ENCODE measurements at regions not wholly inside any gene's neighbourhood (a gene's known extent, or its start where the extent isn't known, plus 50 kb on each side); places are given as distances from the start of the nearest gene placed in this dataset.
A peak's percentile ranks its signal among the peaks of the same experiment; 100 is the strongest.

DNA sequence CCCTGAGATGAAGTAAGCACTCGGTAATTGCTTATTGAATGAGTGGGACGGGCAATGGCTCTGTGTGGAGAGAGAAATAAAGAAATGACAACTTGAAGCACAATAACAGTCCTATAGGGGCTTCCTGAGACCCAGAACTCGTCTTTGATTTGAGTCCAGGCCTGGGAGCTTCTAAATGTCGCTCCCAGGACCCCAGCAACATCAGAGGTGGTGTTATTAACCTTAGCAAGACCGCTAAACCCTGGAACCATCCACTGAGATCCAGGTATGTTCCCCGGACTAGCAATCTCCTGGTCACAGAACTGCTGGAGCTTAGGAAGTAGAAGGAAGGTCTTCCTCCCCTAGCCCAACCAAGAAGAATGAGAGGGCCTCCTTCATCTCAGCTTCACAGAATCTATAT is 160.0 kb downstream of the MINAR1 start:
- DNase-seq (ENCODE audit: low spot score) = no peak
- no peak for ATAC-seq (ENCODE audit: low FRiP score)
- TF ChIP-seq, protein P1, sequence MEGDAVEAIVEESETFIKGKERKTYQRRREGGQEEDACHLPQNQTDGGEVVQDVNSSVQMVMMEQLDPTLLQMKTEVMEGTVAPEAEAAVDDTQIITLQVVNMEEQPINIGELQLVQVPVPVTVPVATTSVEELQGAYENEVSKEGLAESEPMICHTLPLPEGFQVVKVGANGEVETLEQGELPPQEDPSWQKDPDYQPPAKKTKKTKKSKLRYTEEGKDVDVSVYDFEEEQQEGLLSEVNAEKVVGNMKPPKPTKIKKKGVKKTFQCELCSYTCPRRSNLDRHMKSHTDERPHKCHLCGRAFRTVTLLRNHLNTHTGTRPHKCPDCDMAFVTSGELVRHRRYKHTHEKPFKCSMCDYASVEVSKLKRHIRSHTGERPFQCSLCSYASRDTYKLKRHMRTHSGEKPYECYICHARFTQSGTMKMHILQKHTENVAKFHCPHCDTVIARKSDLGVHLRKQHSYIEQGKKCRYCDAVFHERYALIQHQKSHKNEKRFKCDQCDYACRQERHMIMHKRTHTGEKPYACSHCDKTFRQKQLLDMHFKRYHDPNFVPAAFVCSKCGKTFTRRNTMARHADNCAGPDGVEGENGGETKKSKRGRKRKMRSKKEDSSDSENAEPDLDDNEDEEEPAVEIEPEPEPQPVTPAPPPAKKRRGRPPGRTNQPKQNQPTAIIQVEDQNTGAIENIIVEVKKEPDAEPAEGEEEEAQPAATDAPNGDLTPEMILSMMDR (IDR thresholded peaks at IDR 0.05) = no peak

DNA sequence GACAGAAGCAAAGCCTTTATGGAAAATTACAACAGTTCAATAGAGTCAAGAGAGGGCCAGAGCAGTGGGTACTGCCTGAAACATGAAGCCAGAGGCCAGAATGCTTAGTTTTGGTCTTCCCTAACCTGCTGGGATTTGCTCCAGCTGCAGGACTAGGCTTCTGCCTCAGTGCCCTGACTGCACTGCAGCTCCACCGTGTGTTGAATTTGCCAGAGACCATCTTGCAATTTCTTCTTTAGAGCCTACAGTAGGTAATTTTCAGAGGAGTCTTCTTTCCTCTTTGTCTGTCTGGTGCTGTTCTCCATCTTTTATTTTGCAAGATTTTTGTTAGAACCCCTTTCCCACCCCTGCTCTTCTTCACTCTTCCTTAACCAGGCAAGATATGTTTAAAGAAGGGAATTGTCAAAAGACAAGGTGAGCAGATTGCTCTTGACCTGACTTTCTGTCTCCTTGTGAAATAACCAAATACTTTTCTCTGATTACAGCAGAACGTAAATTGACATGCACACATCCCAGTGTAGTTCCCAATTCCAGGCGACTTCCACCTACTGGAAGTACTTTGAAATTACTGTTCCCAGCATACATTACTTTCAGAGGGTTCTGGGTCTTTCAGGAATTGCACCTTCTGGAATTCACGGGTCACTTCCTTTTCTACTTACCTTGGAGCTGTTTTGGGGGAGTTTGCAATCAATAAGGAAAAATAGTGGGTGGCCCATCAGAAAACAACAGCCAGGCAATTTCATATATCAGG is 161.2 kb downstream of the MINAR1 start:
- no peak for DNase-seq (ENCODE audit: low spot score)
- TF ChIP-seq, protein P1 (IDR thresholded peaks at IDR 0.05) = no peak
- ATAC-seq (ENCODE audit: low FRiP score) = no peak

DNA sequence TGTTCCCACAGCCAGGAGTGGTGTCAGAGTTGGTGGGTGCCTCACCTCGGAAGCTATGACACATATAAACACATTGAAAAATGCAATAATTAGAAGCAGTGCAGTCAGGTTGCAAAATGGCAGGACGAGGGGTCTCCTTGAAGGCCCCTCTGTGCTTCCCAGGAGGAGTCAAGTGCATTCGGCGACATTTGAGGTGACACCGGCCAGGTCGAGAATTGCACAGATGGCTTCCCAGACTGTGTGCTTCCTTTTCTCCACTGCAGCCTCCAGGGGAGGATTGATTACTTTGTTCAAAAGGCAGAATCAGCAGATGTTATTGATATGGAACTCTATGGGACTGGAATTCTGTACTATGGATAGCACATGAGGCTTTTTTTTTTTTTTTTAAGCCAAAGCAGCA is 163.2 kb downstream of the MINAR1 start:
- ATAC-seq (ENCODE audit: low FRiP score) (no peak), DNase-seq (ENCODE audit: low spot score) (no peak)

DNA sequence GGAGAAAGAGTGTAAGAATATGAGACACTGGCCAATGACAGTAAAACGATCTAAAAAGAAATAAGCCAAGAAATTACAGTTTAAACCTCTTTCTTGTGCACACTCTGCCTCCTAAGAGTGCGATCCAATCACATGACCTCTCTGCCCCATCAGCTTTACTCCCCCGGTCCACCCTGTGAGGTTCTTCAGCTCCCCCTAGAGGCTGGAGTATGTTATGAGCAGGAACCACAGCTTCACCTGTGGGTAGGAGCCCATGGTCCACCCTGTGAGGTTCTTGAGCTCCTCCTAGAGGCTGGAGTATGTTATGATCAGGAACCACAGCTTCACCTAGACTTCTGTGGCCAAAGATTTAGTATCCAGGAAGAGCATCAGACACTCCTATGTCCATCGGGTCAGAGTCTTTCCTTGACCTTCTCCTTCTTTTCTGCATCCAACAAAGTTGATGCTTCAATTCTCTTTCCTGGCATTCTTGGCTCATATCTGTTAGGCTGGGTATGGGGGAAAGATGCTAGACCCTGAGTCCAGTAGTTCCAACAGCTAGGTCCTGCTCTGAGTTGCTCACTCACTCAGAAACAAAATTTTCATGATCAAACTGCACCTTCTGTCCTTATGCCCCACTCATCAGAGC is 164.0 kb downstream of the MINAR1 start:
- ATAC-seq (ENCODE audit: low FRiP score) (peak; percentile 44), DNase-seq (ENCODE audit: low spot score) (no peak)
- TF ChIP-seq, protein P1 (IDR thresholded peaks at IDR 0.05) = peak in 1 of 3 donors; percentile 34

More for the DNA sequence above, 163.2 kb downstream of the MINAR1 start:
- TF ChIP-seq, protein P1 (IDR thresholded peaks at IDR 0.05) = no peak

DNA sequence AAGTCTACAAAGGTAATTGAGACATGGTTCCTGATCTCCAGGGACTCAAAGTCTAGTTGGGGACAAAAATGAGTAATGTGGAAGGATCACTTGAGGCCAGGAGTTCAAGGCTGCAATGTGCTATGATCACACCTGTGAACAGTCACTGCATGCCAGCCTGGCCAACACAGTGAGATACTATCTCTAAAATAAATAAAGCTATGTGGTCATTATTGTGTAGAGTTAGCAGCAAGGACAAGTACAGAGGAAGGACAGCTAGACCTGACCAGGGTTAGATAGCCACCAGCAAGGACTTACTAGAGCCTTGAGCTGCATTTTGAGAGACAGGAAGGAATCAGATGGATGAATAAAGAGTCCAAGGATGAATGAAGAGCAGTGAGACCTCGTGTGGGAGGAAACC is 166.5 kb downstream of the MINAR1 start:
- ATAC-seq (ENCODE audit: low FRiP score) (no peak), DNase-seq (ENCODE audit: low spot score) (no peak)
- TF ChIP-seq, protein P1 (IDR thresholded peaks at IDR 0.05) = no peak

DNA sequence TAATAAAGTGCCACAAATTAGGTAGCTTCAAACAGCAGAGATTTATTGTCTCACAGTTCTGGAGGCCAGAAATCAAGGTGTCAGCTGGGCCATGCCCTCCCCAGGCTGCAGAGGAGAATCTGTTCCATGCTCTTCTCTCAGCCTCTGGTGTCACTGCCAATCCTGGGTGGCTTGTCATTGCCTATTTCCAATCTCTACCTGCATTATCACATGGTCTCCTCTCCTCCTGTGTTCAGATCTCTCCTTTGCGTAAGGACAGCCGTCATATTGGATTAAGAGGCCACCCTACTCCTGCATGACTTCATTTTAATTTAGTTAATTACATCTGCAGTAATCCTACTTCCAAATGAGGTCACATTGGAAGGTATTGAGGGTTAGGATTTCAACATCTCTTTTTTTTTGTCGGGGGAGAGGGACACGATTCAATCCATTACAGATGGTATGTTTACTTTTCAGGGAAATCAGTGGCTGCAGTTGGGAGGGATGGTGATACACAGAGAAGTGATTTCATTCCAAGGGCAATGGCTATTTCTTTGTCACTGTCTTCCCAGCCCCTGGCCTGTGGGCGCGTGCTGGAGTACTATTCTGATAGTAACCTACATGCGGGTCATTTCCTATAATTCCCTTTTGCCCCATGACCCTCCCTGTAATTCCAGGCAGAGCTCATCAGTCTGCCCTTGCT is 169.4 kb downstream of the MINAR1 start:
- DNase-seq (ENCODE audit: low spot score) (no peak), ATAC-seq (ENCODE audit: low FRiP score) (no peak)
- TF ChIP-seq, protein P1 (IDR thresholded peaks at IDR 0.05) = no peak
